OCI-LY3 (cell line): ENCODE measurements at regions not wholly inside any gene's neighbourhood (a gene's known extent, or its start where the extent isn't known, plus 50 kb on each side); places are given as distances from the start of the nearest gene placed in this dataset.

Experiments
- EZH2phosphoT487 ChIP-seq: fragments of 200-600 bp; shearing (Covaris generic); IDR thresholded peaks from 2 replicates; pipeline ENCODE4 v1.6.1; 2018; ENCODE audit warnings: antibody characterized with exemption, mixed run types, low read depth
- TF ChIP-seq, protein P1 (sequence below): fragments of 200-600, 300-600 bp; sonication (generic); IDR thresholded peaks from 2 replicates; pipeline ENCODE4 v1.5.1; 2014; ENCODE audit warnings: antibody characterized with exemption, low read length, low read depth

DNA sequence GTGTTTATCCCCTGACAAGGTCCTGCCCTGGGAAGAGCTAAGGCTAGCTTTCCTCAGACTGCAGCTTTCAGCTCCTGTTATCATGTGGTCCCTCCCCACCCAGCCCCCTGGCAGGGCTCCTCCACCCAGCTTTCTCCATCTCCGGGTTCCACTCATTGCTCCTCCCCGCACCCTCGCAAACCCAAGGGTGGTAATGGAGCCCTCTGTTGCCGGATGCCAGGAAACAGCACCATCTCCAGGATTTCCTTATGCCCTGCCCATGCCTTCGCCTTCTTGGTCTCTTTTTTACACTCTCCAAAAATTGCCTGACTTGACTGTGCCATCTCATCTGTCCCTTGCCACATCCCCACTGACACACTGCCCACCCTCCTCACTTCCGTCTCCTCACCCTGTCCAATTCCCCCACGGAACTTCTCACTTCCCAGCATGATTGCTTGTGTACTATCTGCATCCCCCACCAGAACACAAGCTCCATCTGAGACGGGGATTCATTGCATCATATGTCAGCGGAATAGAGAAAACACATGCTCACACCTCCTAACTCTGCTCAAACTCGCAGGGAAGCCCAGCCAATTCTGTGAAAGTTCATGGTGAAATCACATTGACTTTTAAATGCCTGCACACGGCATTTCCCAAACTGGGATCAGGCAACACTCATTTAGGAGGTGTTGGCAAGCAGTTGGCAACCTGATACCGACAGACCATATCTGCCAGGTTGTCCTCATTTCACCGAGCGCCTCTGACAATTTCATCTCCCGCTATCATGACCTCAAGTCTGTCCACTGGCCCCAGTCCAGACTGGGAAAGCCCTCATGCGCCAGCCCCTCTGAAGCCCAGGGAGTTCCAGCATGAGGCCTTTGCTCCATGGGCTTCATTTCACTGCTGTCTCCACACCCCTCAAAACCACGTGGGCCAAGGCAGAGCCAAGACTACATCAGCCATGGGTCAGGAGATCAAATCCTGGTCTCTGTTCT is 201.1 kb downstream of the MATN1 start:
- TF ChIP-seq, protein P1, sequence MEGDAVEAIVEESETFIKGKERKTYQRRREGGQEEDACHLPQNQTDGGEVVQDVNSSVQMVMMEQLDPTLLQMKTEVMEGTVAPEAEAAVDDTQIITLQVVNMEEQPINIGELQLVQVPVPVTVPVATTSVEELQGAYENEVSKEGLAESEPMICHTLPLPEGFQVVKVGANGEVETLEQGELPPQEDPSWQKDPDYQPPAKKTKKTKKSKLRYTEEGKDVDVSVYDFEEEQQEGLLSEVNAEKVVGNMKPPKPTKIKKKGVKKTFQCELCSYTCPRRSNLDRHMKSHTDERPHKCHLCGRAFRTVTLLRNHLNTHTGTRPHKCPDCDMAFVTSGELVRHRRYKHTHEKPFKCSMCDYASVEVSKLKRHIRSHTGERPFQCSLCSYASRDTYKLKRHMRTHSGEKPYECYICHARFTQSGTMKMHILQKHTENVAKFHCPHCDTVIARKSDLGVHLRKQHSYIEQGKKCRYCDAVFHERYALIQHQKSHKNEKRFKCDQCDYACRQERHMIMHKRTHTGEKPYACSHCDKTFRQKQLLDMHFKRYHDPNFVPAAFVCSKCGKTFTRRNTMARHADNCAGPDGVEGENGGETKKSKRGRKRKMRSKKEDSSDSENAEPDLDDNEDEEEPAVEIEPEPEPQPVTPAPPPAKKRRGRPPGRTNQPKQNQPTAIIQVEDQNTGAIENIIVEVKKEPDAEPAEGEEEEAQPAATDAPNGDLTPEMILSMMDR, result no peak
- TF ChIP-seq EZH2phosphoT487, result no peak
